ENCODE measurements at regions not wholly inside any gene's neighbourhood (a gene's known extent, or its start where the extent isn't known, plus 50 kb on each side); places are given as distances from the start of the nearest gene placed in this dataset.

GRCh38 chr3:159839561-159840379, 148.9 kb upstream of the IL12A start, which contains the start of gene SCHIP1:
- no peak for TF ChIP-seq CTCF (IDR thresholded peaks at IDR 0.05)
- peak in 1 of 2 donors; percentile 14 for TF ChIP-seq POLR2A (IDR thresholded peaks at IDR 0.05)

Data from gastroesophageal sphincter (tissue), 3 donors.